ENCODE measurements at regions not wholly inside any gene's neighbourhood (a gene's known extent, or its start where the extent isn't known, plus 50 kb on each side); places are given as distances from the start of the nearest gene placed in this dataset.

GRCh38 chr2:138125306-138126288, 161.3 kb downstream of the HNMT start:
- TF ChIP-seq TEAD4 (IDR thresholded peaks at IDR 0.05) (no peak), NFIC (IDR thresholded peaks at IDR 0.05) (no peak), TCF12 (IDR thresholded peaks at IDR 0.05; ENCODE audit: low read depth) (no peak), CEBPB (IDR thresholded peaks at IDR 0.05) (no peak), MAX (IDR thresholded peaks at IDR 0.05) (no peak), EP300 (IDR thresholded peaks at IDR 0.05; ENCODE audit: borderline replicate concordance) (no peak), RAD21 (IDR thresholded peaks at IDR 0.05; ENCODE audit: low read depth) (no peak), EGR1 (IDR thresholded peaks at IDR 0.05) (no peak), YY1 (IDR thresholded peaks at IDR 0.05; ENCODE audit: low read depth) (no peak), TAF1 (IDR thresholded peaks at IDR 0.05; ENCODE audit: low read depth) (no peak), USF1 (IDR thresholded peaks at IDR 0.05) (no peak), REST (IDR thresholded peaks at IDR 0.05; ENCODE audit: low read depth) (no peak), ZBTB7A (IDR thresholded peaks at IDR 0.05; ENCODE audit: low read depth) (no peak), FOXM1 (IDR thresholded peaks at IDR 0.05; ENCODE audit: borderline replicate concordance, low read depth) (no peak), CREB1 (IDR thresholded peaks at IDR 0.05; ENCODE audit: low read depth) (no peak)

- TF ChIP-seq NFIC (IDR thresholded peaks at IDR 0.05) (no peak), RAD21 (IDR thresholded peaks at IDR 0.05; ENCODE audit: low read depth) (no peak), EP300 (IDR thresholded peaks at IDR 0.05; ENCODE audit: borderline replicate concordance) (no peak), USF1 (IDR thresholded peaks at IDR 0.05) (no peak), TAF1 (IDR thresholded peaks at IDR 0.05; ENCODE audit: low read depth) (no peak), TCF12 (IDR thresholded peaks at IDR 0.05; ENCODE audit: low read depth) (no peak), CREB1 (IDR thresholded peaks at IDR 0.05; ENCODE audit: low read depth) (no peak), MAX (IDR thresholded peaks at IDR 0.05) (no peak), CEBPB (IDR thresholded peaks at IDR 0.05) (no peak), ZBTB7A (IDR thresholded peaks at IDR 0.05; ENCODE audit: low read depth) (no peak), EGR1 (IDR thresholded peaks at IDR 0.05) (no peak), YY1 (IDR thresholded peaks at IDR 0.05; ENCODE audit: low read depth) (no peak), TEAD4 (IDR thresholded peaks at IDR 0.05) (no peak), FOXM1 (IDR thresholded peaks at IDR 0.05; ENCODE audit: borderline replicate concordance, low read depth) (no peak), REST (IDR thresholded peaks at IDR 0.05; ENCODE audit: low read depth) (no peak)
Observed at GRCh38 chr2:138132108-138132507, 167.8 kb downstream of the HNMT start.

- TF ChIP-seq NFIC (IDR thresholded peaks at IDR 0.05) (no peak), REST (IDR thresholded peaks at IDR 0.05; ENCODE audit: low read depth) (no peak), TAF1 (IDR thresholded peaks at IDR 0.05; ENCODE audit: low read depth) (no peak)
Observed at GRCh38 chr2:138137949-138138348, 173.7 kb downstream of the HNMT start.

GRCh38 chr2:138147796-138148195, 183.5 kb downstream of the HNMT start:
- TF ChIP-seq CEBPB (IDR thresholded peaks at IDR 0.05), result no peak
- no peak for TF ChIP-seq MAX (IDR thresholded peaks at IDR 0.05)
- TF ChIP-seq USF1 (IDR thresholded peaks at IDR 0.05), result no peak
- TF ChIP-seq TAF1 (IDR thresholded peaks at IDR 0.05; ENCODE audit: low read depth), result no peak
- TF ChIP-seq EGR1 (IDR thresholded peaks at IDR 0.05), result no peak
- no peak for TF ChIP-seq REST (IDR thresholded peaks at IDR 0.05; ENCODE audit: low read depth)
- TF ChIP-seq YY1 (IDR thresholded peaks at IDR 0.05; ENCODE audit: low read depth), result no peak
- no peak for TF ChIP-seq FOXM1 (IDR thresholded peaks at IDR 0.05; ENCODE audit: borderline replicate concordance, low read depth)
- no peak for TF ChIP-seq TEAD4 (IDR thresholded peaks at IDR 0.05)
- no peak for TF ChIP-seq RAD21 (IDR thresholded peaks at IDR 0.05; ENCODE audit: low read depth)

All from Ishikawa (cell line).